ENCODE measurements at regions not wholly inside any gene's neighbourhood (a gene's known extent, or its start where the extent isn't known, plus 50 kb on each side); places are given as distances from the start of the nearest gene placed in this dataset.

DNA sequence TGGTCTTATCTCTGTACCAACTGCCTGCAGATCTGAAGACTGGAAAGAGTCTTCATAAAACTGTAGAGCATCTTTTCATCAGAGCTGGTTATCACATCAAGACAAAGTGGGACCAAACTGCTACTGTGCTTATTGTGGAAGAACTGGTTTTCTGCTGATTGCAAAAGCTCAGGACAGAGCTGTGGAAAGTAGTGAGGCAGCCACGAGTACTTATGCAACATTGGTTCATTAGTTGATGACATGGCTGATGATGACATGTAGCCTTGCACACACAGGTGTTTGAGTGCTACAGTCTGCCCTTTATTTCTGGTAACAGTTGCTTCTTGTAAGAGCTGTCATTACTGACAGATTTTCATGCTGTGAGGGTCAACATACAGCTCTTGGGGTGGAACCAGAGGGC lies 185.4 kb upstream of the GUCY1A2 start:
- Histone ChIP-seq H3K9me3 (no peaks in the 10 kb centered on the region), H3K27ac (ENCODE audit: low read length) (no peak overlapping the region), H3K4me1 (ENCODE audit: control insufficient read depth in 1 of 2, extremely low read depth in 1 of 2, insufficient read depth in 2 of 2, low read length in 2 of 2) (no peaks in the 10 kb centered on the region), H3K4me3 (ENCODE audit: control insufficient read depth in 1 of 2, extremely low read depth in 1 of 2, low read length in 1 of 2) (no peak overlapping the region), H3K27me3 (replicated peaks in 1 of 2; ENCODE audit: control insufficient read depth in 2 of 2, extremely low read depth in 1 of 2, insufficient read depth in 2 of 2, low read length in 1 of 2) (no peaks in the 10 kb centered on the region), H3K36me3 (ENCODE audit: control insufficient read depth in 2 of 2, extremely low read depth in 1 of 2, insufficient read depth in 1 of 2, low read length in 1 of 2) (no peaks in the 10 kb centered on the region)
- CTCF ChIA-PET: no interaction called here
- DNase-seq (no peak), ATAC-seq (replicated peaks in 1 of 4) (no peak)
- Mint-ChIP-seq H3K4me1 (no peaks in the 10 kb centered on the region), H3K9me3 (peaks cover 0 to 10% (median 6%) of the 10 kb centered on the region in 3 donors), H3K27ac (no peak overlapping the region), H3K36me3 (no peaks in the 10 kb centered on the region), H3K4me3 (no peak overlapping the region), H3K27me3 (no peaks in the 10 kb centered on the region)
- WGBS (ENCODE audit: insufficient coverage): 29% methylated on average over 1 of the region's 1 CpG
- POLR2A ChIA-PET: no interaction called here

DNA sequence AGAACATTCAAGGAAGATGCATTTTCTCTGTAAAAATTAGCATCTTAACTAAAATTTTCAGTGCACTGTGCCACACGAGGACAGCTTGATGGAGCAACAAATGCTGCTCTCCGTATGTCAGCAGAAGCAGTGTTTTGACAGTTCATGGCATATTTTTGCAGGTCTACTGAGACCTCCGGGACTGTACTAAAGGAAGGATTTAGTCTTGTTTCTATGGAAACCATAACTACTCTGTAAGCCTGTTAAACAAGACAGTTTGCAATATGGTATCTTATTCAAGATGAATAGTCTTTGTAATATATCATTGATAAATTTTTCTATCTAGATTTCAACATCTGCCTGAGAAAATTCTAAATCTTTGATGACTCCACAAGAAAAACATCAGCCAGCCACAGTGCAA lies 184.0 kb upstream of the GUCY1A2 start:
- Mint-ChIP-seq H3K4me3 (no peak overlapping the region), H3K27ac (no peak overlapping the region), H3K9me3 (peaks cover 0 to 10% (median 6%) of the 10 kb centered on the region in 3 donors), H3K27me3 (no peaks in the 10 kb centered on the region), H3K36me3 (no peaks in the 10 kb centered on the region), H3K4me1 (no peaks in the 10 kb centered on the region)
- H3K27ac ChIP-seq (ENCODE audit: low read length): no peak overlapping the region
- ATAC-seq (replicated peaks in 1 of 4): no peak
- DNase-seq: no peak
- no peak overlapping the region for H3K4me3 ChIP-seq (ENCODE audit: control insufficient read depth in 1 of 2, extremely low read depth in 1 of 2, low read length in 1 of 2)
- ChIA-PET POLR2A (no interaction called here), CTCF (no interaction called here)
- no peaks in the 10 kb centered on the region for H3K4me1 ChIP-seq (ENCODE audit: control insufficient read depth in 1 of 2, extremely low read depth in 1 of 2, insufficient read depth in 2 of 2, low read length in 2 of 2)
- no peaks in the 10 kb centered on the region for H3K36me3 ChIP-seq (ENCODE audit: control insufficient read depth in 2 of 2, extremely low read depth in 1 of 2, insufficient read depth in 1 of 2, low read length in 1 of 2)
- 79% methylated on average over 2 of the region's 3 CpGs for WGBS (ENCODE audit: insufficient coverage)
- H3K27me3 ChIP-seq (replicated peaks in 1 of 2; ENCODE audit: control insufficient read depth in 2 of 2, extremely low read depth in 1 of 2, insufficient read depth in 2 of 2, low read length in 1 of 2): no peaks in the 10 kb centered on the region
- H3K9me3 ChIP-seq: no peaks in the 10 kb centered on the region

- Histone ChIP-seq H3K27ac (ENCODE audit: low read length) (no peak overlapping the region), H3K27me3 (replicated peaks in 1 of 2; ENCODE audit: control insufficient read depth in 2 of 2, extremely low read depth in 1 of 2, insufficient read depth in 2 of 2, low read length in 1 of 2) (no peaks in the 10 kb centered on the region), H3K4me1 (ENCODE audit: control insufficient read depth in 1 of 2, extremely low read depth in 1 of 2, insufficient read depth in 2 of 2, low read length in 2 of 2) (no peaks in the 10 kb centered on the region), H3K9me3 (no peaks in the 10 kb centered on the region), H3K36me3 (ENCODE audit: control insufficient read depth in 2 of 2, extremely low read depth in 1 of 2, insufficient read depth in 1 of 2, low read length in 1 of 2) (no peaks in the 10 kb centered on the region), H3K4me3 (ENCODE audit: control insufficient read depth in 1 of 2, extremely low read depth in 1 of 2, low read length in 1 of 2) (no peak overlapping the region)
- H3K4me1 Mint-ChIP-seq: no peaks in the 10 kb centered on the region
- no peaks in the 10 kb centered on the region for H3K27me3 Mint-ChIP-seq
- H3K36me3 Mint-ChIP-seq: no peaks in the 10 kb centered on the region
- no peak overlapping the region for H3K4me3 Mint-ChIP-seq
- CTCF ChIA-PET: no interaction called here
- H3K9me3 Mint-ChIP-seq: peaks cover 0 to 6% (median 3%) of the 10 kb centered on the region in 3 donors
- WGBS (ENCODE audit: insufficient coverage): 80% methylated on average over 1 of the region's 1 CpG
- H3K27ac Mint-ChIP-seq: no peak overlapping the region
- no peak for DNase-seq
- ATAC-seq (replicated peaks in 1 of 4): no peak
- POLR2A ChIA-PET: no interaction called here
Observed at GRCh38 chr11:107198490-107199007, 180.3 kb upstream of the GUCY1A2 start.

DNA sequence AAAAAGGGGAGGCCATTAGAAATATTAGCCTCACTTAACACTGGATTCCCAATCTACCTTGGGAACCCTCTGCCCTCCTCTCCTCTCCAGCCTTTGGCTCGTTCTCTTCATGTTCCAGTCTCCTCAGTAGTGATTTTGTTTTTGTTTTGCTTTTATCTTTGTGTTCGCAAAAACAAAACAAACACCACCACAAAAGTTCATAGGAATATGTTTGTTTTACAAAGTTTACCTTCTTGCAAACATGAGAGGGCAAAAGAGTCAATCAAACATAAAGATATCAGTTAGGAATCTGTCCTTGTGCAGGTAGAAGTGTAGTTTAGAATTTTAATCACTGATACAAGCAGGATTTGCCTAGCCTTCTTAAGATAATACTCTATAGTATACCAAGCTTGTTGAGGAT lies 179.7 kb upstream of the GUCY1A2 start:
- Mint-ChIP-seq H3K4me3 (no peak overlapping the region), H3K36me3 (no peaks in the 10 kb centered on the region), H3K27me3 (no peaks in the 10 kb centered on the region), H3K9me3 (peaks cover 0 to 11% (median 5%) of the 10 kb centered on the region in 3 donors), H3K4me1 (no peaks in the 10 kb centered on the region), H3K27ac (no peak overlapping the region)
- Histone ChIP-seq H3K4me3 (ENCODE audit: control insufficient read depth in 1 of 2, extremely low read depth in 1 of 2, low read length in 1 of 2) (no peak overlapping the region), H3K36me3 (ENCODE audit: control insufficient read depth in 2 of 2, extremely low read depth in 1 of 2, insufficient read depth in 1 of 2, low read length in 1 of 2) (no peaks in the 10 kb centered on the region), H3K4me1 (ENCODE audit: control insufficient read depth in 1 of 2, extremely low read depth in 1 of 2, insufficient read depth in 2 of 2, low read length in 2 of 2) (no peaks in the 10 kb centered on the region), H3K27me3 (replicated peaks in 1 of 2; ENCODE audit: control insufficient read depth in 2 of 2, extremely low read depth in 1 of 2, insufficient read depth in 2 of 2, low read length in 1 of 2) (no peaks in the 10 kb centered on the region), H3K27ac (ENCODE audit: low read length) (no peak overlapping the region), H3K9me3 (no peaks in the 10 kb centered on the region)
- ATAC-seq (replicated peaks in 1 of 4): no peak
- ChIA-PET CTCF (no interaction called here), POLR2A (no interaction called here)
- no CpG with 5 or more reads among the region's 2 CpGs for WGBS (ENCODE audit: insufficient coverage)
- DNase-seq: no peak

GRCh38 chr11:107196732-107197131 lies 178.5 kb upstream of the GUCY1A2 start:
- no peaks in the 10 kb centered on the region for H3K27me3 Mint-ChIP-seq
- H3K27ac Mint-ChIP-seq: no peak overlapping the region
- no CpG with 5 or more reads among the region's 1 CpG for WGBS (ENCODE audit: insufficient coverage)
- no peaks in the 10 kb centered on the region for H3K27me3 ChIP-seq (replicated peaks in 1 of 2; ENCODE audit: control insufficient read depth in 2 of 2, extremely low read depth in 1 of 2, insufficient read depth in 2 of 2, low read length in 1 of 2)
- H3K4me3 ChIP-seq (ENCODE audit: control insufficient read depth in 1 of 2, extremely low read depth in 1 of 2, low read length in 1 of 2): no peak overlapping the region
- H3K36me3 ChIP-seq (ENCODE audit: control insufficient read depth in 2 of 2, extremely low read depth in 1 of 2, insufficient read depth in 1 of 2, low read length in 1 of 2): no peaks in the 10 kb centered on the region
- ChIA-PET CTCF (no interaction called here), POLR2A (no interaction called here)
- ATAC-seq (replicated peaks in 1 of 4): no peak
- no peaks in the 10 kb centered on the region for H3K4me1 Mint-ChIP-seq
- peaks cover 0 to 17% (median 13%) of the 10 kb centered on the region in 3 donors for H3K9me3 Mint-ChIP-seq
- H3K36me3 Mint-ChIP-seq: no peaks in the 10 kb centered on the region
- no peaks in the 10 kb centered on the region for H3K4me1 ChIP-seq (ENCODE audit: control insufficient read depth in 1 of 2, extremely low read depth in 1 of 2, insufficient read depth in 2 of 2, low read length in 2 of 2)
- H3K9me3 ChIP-seq: no peaks in the 10 kb centered on the region
- DNase-seq: no peak
- H3K27ac ChIP-seq (ENCODE audit: low read length): no peak overlapping the region
- H3K4me3 Mint-ChIP-seq: no peak overlapping the region

DNA sequence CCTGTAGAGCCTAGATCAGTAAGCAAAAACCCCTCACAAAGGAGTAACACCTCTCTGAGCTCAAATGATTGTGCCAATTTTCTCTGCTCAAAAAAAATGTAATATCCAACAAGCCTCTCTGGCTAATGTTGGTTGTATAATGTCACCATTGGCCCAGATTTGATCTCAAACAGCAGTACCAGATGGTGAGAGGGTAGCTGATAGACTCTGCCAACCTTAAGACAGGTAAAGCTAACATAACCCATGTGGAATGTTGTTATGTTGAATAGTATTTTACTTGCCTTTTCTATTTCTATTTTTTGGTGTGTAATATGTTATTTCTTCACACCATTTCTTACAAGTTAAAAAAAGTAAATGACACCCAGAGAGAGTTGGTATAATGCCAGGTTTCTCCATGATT lies 166.7 kb upstream of the GUCY1A2 start:
- Mint-ChIP-seq H3K9me3 (peaks cover 4 to 8% (median 4%) of the 10 kb centered on the region in 3 donors), H3K4me3 (no peak overlapping the region), H3K36me3 (no peaks in the 10 kb centered on the region), H3K27ac (no peak overlapping the region), H3K27me3 (no peaks in the 10 kb centered on the region), H3K4me1 (no peaks in the 10 kb centered on the region)
- ATAC-seq (replicated peaks in 1 of 4): no peak
- no peak overlapping the region for H3K27ac ChIP-seq (ENCODE audit: low read length)
- POLR2A ChIA-PET: no interaction called here
- no peaks in the 10 kb centered on the region for H3K9me3 ChIP-seq
- H3K4me3 ChIP-seq (ENCODE audit: control insufficient read depth in 1 of 2, extremely low read depth in 1 of 2, low read length in 1 of 2): no peak overlapping the region
- no peaks in the 10 kb centered on the region for H3K4me1 ChIP-seq (ENCODE audit: control insufficient read depth in 1 of 2, extremely low read depth in 1 of 2, insufficient read depth in 2 of 2, low read length in 2 of 2)
- CTCF ChIA-PET: no interaction called here
- no peak for DNase-seq
- H3K27me3 ChIP-seq (replicated peaks in 1 of 2; ENCODE audit: control insufficient read depth in 2 of 2, extremely low read depth in 1 of 2, insufficient read depth in 2 of 2, low read length in 1 of 2): no peaks in the 10 kb centered on the region
- no peaks in the 10 kb centered on the region for H3K36me3 ChIP-seq (ENCODE audit: control insufficient read depth in 2 of 2, extremely low read depth in 1 of 2, insufficient read depth in 1 of 2, low read length in 1 of 2)

GRCh38 chr11:107183953-107184352 lies 165.7 kb upstream of the GUCY1A2 start:
- WGBS (ENCODE audit: insufficient coverage): 83% methylated on average over 1 of the region's 2 CpGs
- POLR2A ChIA-PET: no interaction called here
- no peaks in the 10 kb centered on the region for H3K36me3 Mint-ChIP-seq
- Histone ChIP-seq H3K36me3 (ENCODE audit: control insufficient read depth in 2 of 2, extremely low read depth in 1 of 2, insufficient read depth in 1 of 2, low read length in 1 of 2) (no peaks in the 10 kb centered on the region), H3K27me3 (replicated peaks in 1 of 2; ENCODE audit: control insufficient read depth in 2 of 2, extremely low read depth in 1 of 2, insufficient read depth in 2 of 2, low read length in 1 of 2) (no peaks in the 10 kb centered on the region), H3K27ac (ENCODE audit: low read length) (no peak overlapping the region), H3K4me1 (ENCODE audit: control insufficient read depth in 1 of 2, extremely low read depth in 1 of 2, insufficient read depth in 2 of 2, low read length in 2 of 2) (no peaks in the 10 kb centered on the region), H3K9me3 (no peaks in the 10 kb centered on the region), H3K4me3 (ENCODE audit: control insufficient read depth in 1 of 2, extremely low read depth in 1 of 2, low read length in 1 of 2) (no peak overlapping the region)
- ATAC-seq (replicated peaks in 1 of 4): no peak
- DNase-seq: no peak
- CTCF ChIA-PET: no interaction called here
- no peaks in the 10 kb centered on the region for H3K27me3 Mint-ChIP-seq
- peaks cover 4% of the 10 kb centered on the region in 3 donors for H3K9me3 Mint-ChIP-seq
- H3K27ac Mint-ChIP-seq: no peak overlapping the region
- H3K4me1 Mint-ChIP-seq: no peaks in the 10 kb centered on the region
- no peak overlapping the region for H3K4me3 Mint-ChIP-seq
